Fibroblast of the aortic adventitia (primary cell): ENCODE measurements at regions not wholly inside any gene's neighbourhood (a gene's known extent, or its start where the extent isn't known, plus 50 kb on each side); places are given as distances from the start of the nearest gene placed in this dataset.

Experiments
- DNase-seq: peaks from one replicate; pipeline ENCODE4 v3.0.0-alpha.2; 2010; ENCODE audit warnings: low read depth
- H3K4me3 ChIP-seq: 2 replicates; pipeline ENCODE4 v1.5.1; 2011; ENCODE audit warnings: low read depth, mild to moderate bottlenecking, control low read depth, low read length, moderate library complexity
- CTCF ChIP-seq: IDR thresholded peaks from 2 replicates; pipeline ENCODE4 v1.5.1; 2011; ENCODE audit warnings: mild to moderate bottlenecking, low read length, control low read depth, inconsistent platforms; ENCODE audit not compliant: insufficient read depth

- no peak for TF ChIP-seq CTCF
- no peak overlapping the region for H3K4me3 ChIP-seq
- DNase-seq: no peak
Observed at GRCh38 chr9:117875886-117876285, 171.7 kb downstream of the TLR4 start.

GRCh38 chr9:117882171-117882570 is 178.0 kb downstream of the TLR4 start:
- TF ChIP-seq CTCF: no peak
- no peak for DNase-seq
- no peak overlapping the region for H3K4me3 ChIP-seq

GRCh38 chr9:117886616-117887015 is 182.4 kb downstream of the TLR4 start:
- no peak for DNase-seq
- no peak overlapping the region for H3K4me3 ChIP-seq
- TF ChIP-seq CTCF: no peak

- no peak for DNase-seq
- no peak for TF ChIP-seq CTCF
- H3K4me3 ChIP-seq: no peak overlapping the region
Observed at GRCh38 chr9:117887383-117887782, 183.2 kb downstream of the TLR4 start.

- no peak for DNase-seq
- H3K4me3 ChIP-seq: no peak overlapping the region
- TF ChIP-seq CTCF: no peak
Observed at GRCh38 chr9:117887941-117888340, 183.7 kb downstream of the TLR4 start.

GRCh38 chr9:117903453-117903852 is 199.2 kb downstream of the TLR4 start:
- TF ChIP-seq CTCF: no peak
- DNase-seq: no peak
- H3K4me3 ChIP-seq: no peak overlapping the region

GRCh38 chr9:117906763-117907162 is 202.6 kb downstream of the TLR4 start:
- no peak for DNase-seq
- no peak overlapping the region for H3K4me3 ChIP-seq
- TF ChIP-seq CTCF: no peak
